ENCODE measurements at regions not wholly inside any gene's neighbourhood (a gene's known extent, or its start where the extent isn't known, plus 50 kb on each side); places are given as distances from the start of the nearest gene placed in this dataset.

GRCh38 chr15:46151786-46152185, 517.0 kb downstream of the SQOR start:
- TF ChIP-seq REST (IDR thresholded peaks at IDR 0.05; ENCODE audit: insufficient read depth in 1 of 2, low read depth in 2 of 2, low read length in 2 of 2) (no peak), SIN3A (IDR thresholded peaks at IDR 0.05; ENCODE audit: borderline replicate concordance, insufficient read depth, low read length) (no peak), POLR2AphosphoS5 (IDR thresholded peaks at IDR 0.05; ENCODE audit: low read depth, low read length) (no peak)
